SK-N-SH treated with all-trans-retinoic acid at 6 μM for 48 hours (cell line): ENCODE measurements at regions not wholly inside any gene's neighbourhood (a gene's known extent, or its start where the extent isn't known, plus 50 kb on each side); places are given as distances from the start of the nearest gene placed in this dataset.

Source experiments
- ATAC-seq: fragments of 200-7000 bp; cut with Tn5 transposase; 3 replicates; pipeline ENCODE4 v1.9.1; 2020; ENCODE audit warnings: mild to moderate bottlenecking, moderate library complexity
- BACH2 ChIP-seq: fragments of 250-450 bp; sonication (Bioruptor Pico); IDR thresholded peaks from 2 replicates; pipeline ENCODE4 v1.9.0; 2021; ENCODE audit warnings: mild to moderate bottlenecking, borderline replicate concordance
- CREB5 ChIP-seq: fragments of 250-450 bp; sonication (Bioruptor Pico); IDR thresholded peaks from 2 replicates; pipeline ENCODE4 v1.5.1; 2020; ENCODE audit warnings: low read depth, mild to moderate bottlenecking, moderate library complexity
- CSDC2 ChIP-seq: fragments of 250-450 bp; sonication (Bioruptor Pico); IDR thresholded peaks from 2 replicates; pipeline ENCODE4 v1.5.0; 2020; ENCODE audit warnings: mild to moderate bottlenecking, moderate library complexity
- CSRNP3 ChIP-seq: fragments of 250-450 bp; sonication (Bioruptor Pico); IDR thresholded peaks from 2 replicates; pipeline ENCODE4 v1.5.1; 2021; ENCODE audit warnings: mild to moderate bottlenecking, moderate library complexity
- ESRRG ChIP-seq: fragments of 250-450 bp; sonication (Bioruptor Pico); IDR thresholded peaks from 2 replicates; pipeline ENCODE4 v1.6.1; 2021; ENCODE audit warnings: mild to moderate bottlenecking
- GLIS3 ChIP-seq: fragments of 250-450 bp; sonication (Bioruptor Pico); IDR thresholded peaks from 2 replicates; pipeline ENCODE4 v1.5.0; 2020; ENCODE audit warnings: mild to moderate bottlenecking, moderate library complexity
- ISL1 ChIP-seq: fragments of 250-450 bp; sonication (Bioruptor Pico); IDR thresholded peaks from 2 replicates; pipeline ENCODE4 v2.1.2; 2022; ENCODE audit warnings: mild to moderate bottlenecking, moderate library complexity
- PPARA ChIP-seq: fragments of 250-450 bp; sonication (Bioruptor Pico); IDR thresholded peaks from 2 replicates; pipeline ENCODE4 v1.5.0; 2020; ENCODE audit warnings: mild to moderate bottlenecking, borderline replicate concordance
- RARB ChIP-seq: fragments of 250-450 bp; sonication (Bioruptor Pico); IDR thresholded peaks from 2 replicates; pipeline ENCODE4 v1.8.0; 2021; ENCODE audit warnings: mild to moderate bottlenecking, moderate library complexity
- SNAI2 ChIP-seq: fragments of 250-450 bp; sonication (Bioruptor Pico); IDR thresholded peaks from 2 replicates; pipeline ENCODE4 v1.5.0; 2020; ENCODE audit warnings: mild to moderate bottlenecking, moderate library complexity
- TCF4 ChIP-seq: fragments of 250-450 bp; sonication (Bioruptor Pico); IDR thresholded peaks from 2 replicates; pipeline ENCODE4 v1.8.0; 2021; ENCODE audit warnings: mild to moderate bottlenecking, moderate library complexity, borderline replicate concordance
- TSHZ2 ChIP-seq: fragments of 250-450 bp; sonication (Bioruptor Pico); IDR thresholded peaks from 2 replicates; pipeline ENCODE4 v1.5.0; 2020; ENCODE audit warnings: mild to moderate bottlenecking, moderate library complexity
- ZC3H10 ChIP-seq: fragments of 250-450 bp; sonication (Bioruptor Pico); IDR thresholded peaks from 2 replicates; pipeline ENCODE4 v1.5.1; 2021; ENCODE audit warnings: mild to moderate bottlenecking, moderate library complexity
- ZFP3 ChIP-seq: fragments of 250-450 bp; sonication (Bioruptor Pico); IDR thresholded peaks from 2 replicates; pipeline ENCODE4 v1.5.0; 2020; ENCODE audit warnings: mild to moderate bottlenecking, moderate library complexity
- ZFP30 ChIP-seq: fragments of 450-650 bp; formaldehyde crosslinking; IDR thresholded peaks from 2 replicates; pipeline ENCODE4 v1.5.0; 2022; ENCODE audit warnings: mild to moderate bottlenecking, moderate library complexity
- ZNF565 ChIP-seq: fragments of 450-650 bp; formaldehyde crosslinking; conservative IDR thresholded peaks from 2 replicates; pipeline ENCODE4 v1.5.0; 2020; ENCODE audit warnings: low read depth, mild to moderate bottlenecking, moderate library complexity
- ZNF70 ChIP-seq: fragments of 450-650 bp; formaldehyde crosslinking; IDR thresholded peaks from 2 replicates; pipeline ENCODE4 v1.5.0; 2020; ENCODE audit warnings: mild to moderate bottlenecking, moderate library complexity
- ZNF8 ChIP-seq: fragments of 450-650 bp; formaldehyde crosslinking; IDR thresholded peaks from 2 replicates; pipeline ENCODE4 v1.5.0; 2020; ENCODE audit warnings: mild to moderate bottlenecking, moderate library complexity
- TF ChIP-seq, protein P1 (sequence below): fragments of 250-450 bp; sonication (Bioruptor Pico); IDR thresholded peaks from 2 replicates; pipeline ENCODE4 v1.8.0; 2021; ENCODE audit warnings: low read depth, mild to moderate bottlenecking, moderate library complexity, borderline replicate concordance
- TF ChIP-seq, protein P2 (sequence below): fragments of 250-450 bp; sonication (Bioruptor Pico); IDR thresholded peaks from 2 replicates; pipeline ENCODE4 v1.8.0; 2020; ENCODE audit warnings: mild to moderate bottlenecking, moderate library complexity, borderline replicate concordance

DNA sequence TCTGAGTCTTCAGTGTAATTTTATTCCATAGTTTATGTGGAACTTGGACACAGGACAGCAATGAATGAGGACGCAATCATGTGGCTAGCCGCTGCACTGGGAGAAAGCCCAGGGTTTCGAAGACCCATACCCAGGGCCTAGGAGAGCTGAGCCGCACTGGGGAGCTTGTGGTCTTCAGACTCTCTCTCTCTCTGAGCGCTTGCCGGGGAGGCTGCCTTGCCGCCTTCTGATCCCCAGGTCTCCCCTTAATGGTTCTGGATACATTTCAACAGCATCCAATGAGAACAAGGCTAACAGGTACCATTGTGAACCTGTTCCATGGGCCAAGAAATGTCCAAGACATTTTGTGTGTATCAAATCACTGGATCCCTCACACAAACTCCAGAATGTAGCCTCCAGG is 383.4 kb downstream of the ICE1 start:
- ATAC-seq, result no peak
- TF ChIP-seq TSHZ2 (CRISPR knock-in tag) (no peak), CREB5 (CRISPR knock-in tag) (no peak), CSDC2 (CRISPR knock-in tag) (no peak), ZNF565 (CRISPR knock-in tag) (no peak), ZFP3 (no peak), PPARA (CRISPR knock-in tag) (no peak), ESRRG (CRISPR knock-in tag) (no peak), ZNF8 (CRISPR knock-in tag) (no peak), GLIS3 (no peak), ISL1 (CRISPR knock-in tag) (no peak), TCF4 (no peak), ZC3H10 (CRISPR knock-in tag) (no peak), BACH2 (CRISPR knock-in tag) (no peak), SNAI2 (no peak), ZFP30 (CRISPR knock-in tag) (no peak)
- TF ChIP-seq, protein P1, sequence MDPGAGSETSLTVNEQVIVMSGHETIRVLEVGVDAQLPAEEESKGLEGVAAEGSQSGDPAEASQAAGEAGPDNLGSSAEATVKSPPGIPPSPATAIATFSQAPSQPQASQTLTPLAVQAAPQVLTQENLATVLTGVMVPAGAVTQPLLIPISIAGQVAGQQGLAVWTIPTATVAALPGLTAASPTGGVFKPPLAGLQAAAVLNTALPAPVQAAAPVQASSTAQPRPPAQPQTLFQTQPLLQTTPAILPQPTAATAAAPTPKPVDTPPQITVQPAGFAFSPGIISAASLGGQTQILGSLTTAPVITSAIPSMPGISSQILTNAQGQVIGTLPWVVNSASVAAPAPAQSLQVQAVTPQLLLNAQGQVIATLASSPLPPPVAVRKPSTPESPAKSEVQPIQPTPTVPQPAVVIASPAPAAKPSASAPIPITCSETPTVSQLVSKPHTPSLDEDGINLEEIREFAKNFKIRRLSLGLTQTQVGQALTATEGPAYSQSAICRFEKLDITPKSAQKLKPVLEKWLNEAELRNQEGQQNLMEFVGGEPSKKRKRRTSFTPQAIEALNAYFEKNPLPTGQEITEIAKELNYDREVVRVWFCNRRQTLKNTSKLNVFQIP, result no peak
- TF ChIP-seq, protein P2, sequence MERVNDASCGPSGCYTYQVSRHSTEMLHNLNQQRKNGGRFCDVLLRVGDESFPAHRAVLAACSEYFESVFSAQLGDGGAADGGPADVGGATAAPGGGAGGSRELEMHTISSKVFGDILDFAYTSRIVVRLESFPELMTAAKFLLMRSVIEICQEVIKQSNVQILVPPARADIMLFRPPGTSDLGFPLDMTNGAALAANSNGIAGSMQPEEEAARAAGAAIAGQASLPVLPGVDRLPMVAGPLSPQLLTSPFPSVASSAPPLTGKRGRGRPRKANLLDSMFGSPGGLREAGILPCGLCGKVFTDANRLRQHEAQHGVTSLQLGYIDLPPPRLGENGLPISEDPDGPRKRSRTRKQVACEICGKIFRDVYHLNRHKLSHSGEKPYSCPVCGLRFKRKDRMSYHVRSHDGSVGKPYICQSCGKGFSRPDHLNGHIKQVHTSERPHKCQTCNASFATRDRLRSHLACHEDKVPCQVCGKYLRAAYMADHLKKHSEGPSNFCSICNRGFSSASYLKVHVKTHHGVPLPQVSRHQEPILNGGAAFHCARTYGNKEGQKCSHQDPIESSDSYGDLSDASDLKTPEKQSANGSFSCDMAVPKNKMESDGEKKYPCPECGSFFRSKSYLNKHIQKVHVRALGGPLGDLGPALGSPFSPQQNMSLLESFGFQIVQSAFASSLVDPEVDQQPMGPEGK, result no peak

DNA sequence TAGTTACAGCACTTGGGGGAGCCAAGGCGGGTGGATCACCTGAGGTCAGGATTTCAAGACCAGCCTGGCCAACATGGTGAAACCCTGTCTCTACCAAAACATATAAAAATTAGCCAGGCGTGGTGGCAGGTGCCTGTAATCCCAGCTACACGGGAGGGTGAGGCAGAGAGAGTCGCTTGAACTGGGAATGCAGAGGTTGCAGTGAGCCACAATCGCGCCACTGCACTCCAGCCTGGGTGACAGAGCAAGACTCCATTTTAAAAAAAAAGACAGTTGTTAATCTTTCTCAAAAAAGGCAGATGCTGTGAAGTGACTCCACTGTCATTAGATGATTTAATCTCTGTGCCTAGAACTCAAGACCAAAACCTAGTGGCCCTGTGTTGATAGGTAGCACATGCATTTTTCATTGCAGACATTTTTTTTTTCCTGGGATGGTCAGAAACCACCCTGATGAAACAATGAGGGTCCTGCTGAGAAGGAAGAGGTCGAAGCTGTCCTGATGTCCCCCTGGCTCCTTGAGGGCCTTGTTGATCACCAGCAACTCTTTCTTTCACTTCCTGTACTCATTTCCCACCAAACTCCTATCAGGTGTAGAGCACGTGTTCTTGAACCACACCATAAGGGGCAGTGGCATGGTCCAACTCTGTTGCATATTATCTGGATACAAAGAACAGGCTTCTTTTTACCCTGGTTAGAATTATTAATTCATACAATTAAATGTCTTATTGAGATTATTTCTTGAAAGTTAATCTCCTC is 382.2 kb downstream of the ICE1 start:
- TF ChIP-seq ZNF565 (CRISPR knock-in tag) (no peak), ZC3H10 (CRISPR knock-in tag) (no peak), CREB5 (CRISPR knock-in tag) (no peak), RARB (no peak), BACH2 (CRISPR knock-in tag) (no peak), CSRNP3 (CRISPR knock-in tag) (no peak), ZFP30 (CRISPR knock-in tag) (no peak), ZNF70 (CRISPR knock-in tag) (no peak), TSHZ2 (CRISPR knock-in tag) (no peak), ZFP3 (no peak), GLIS3 (no peak)
- TF ChIP-seq, protein P1, result no peak
- no peak for ATAC-seq
